ENCODE measurements at regions not wholly inside any gene's neighbourhood (a gene's known extent, or its start where the extent isn't known, plus 50 kb on each side); places are given as distances from the start of the nearest gene placed in this dataset.

GRCh38 chr16:51442141-51442870, 291.2 kb upstream of the SALL1 start:
- DNase-seq = no peak

- no peak for DNase-seq
These were observed 289.2 kb upstream of the SALL1 start for GRCh38 chr16:51440131-51440889.

- no peak for DNase-seq
These were observed 288.2 kb upstream of the SALL1 start for GRCh38 chr16:51439271-51439670.

- no peak for DNase-seq
These were observed 285.7 kb upstream of the SALL1 start for GRCh38 chr16:51436742-51437141.

- no peak for DNase-seq
These were observed 283.6 kb upstream of the SALL1 start for GRCh38 chr16:51434567-51435198.

- no peak for DNase-seq
These were observed 282.5 kb upstream of the SALL1 start for GRCh38 chr16:51433599-51433998.

- no peak for DNase-seq
These were observed 280.6 kb upstream of the SALL1 start for GRCh38 chr16:51431517-51432241.

GRCh38 chr16:51430716-51431369, 279.8 kb upstream of the SALL1 start:
- DNase-seq = no peak

GRCh38 chr16:51429041-51429440, 278.0 kb upstream of the SALL1 start:
- no peak for DNase-seq

- DNase-seq = no peak
These were observed 276.0 kb upstream of the SALL1 start for GRCh38 chr16:51427085-51427484.

- no peak for DNase-seq
These were observed 275.2 kb upstream of the SALL1 start for GRCh38 chr16:51426276-51426675.

- DNase-seq = no peak
These were observed 269.2 kb upstream of the SALL1 start for GRCh38 chr16:51420247-51420646.

GRCh38 chr16:51419768-51420167, 268.7 kb upstream of the SALL1 start:
- DNase-seq = no peak

- no peak for DNase-seq
These were observed 267.2 kb upstream of the SALL1 start for GRCh38 chr16:51418258-51418657.

GRCh38 chr16:51416926-51417325, 265.9 kb upstream of the SALL1 start:
- no peak for DNase-seq

GRCh38 chr16:51410125-51410524, 259.1 kb upstream of the SALL1 start:
- DNase-seq = no peak

- DNase-seq = no peak
These were observed 258.1 kb upstream of the SALL1 start for GRCh38 chr16:51409001-51409675.

- no peak for DNase-seq
These were observed 257.3 kb upstream of the SALL1 start for GRCh38 chr16:51408357-51408756.

- no peak for DNase-seq
These were observed 256.9 kb upstream of the SALL1 start for GRCh38 chr16:51407921-51408320.

- no peak for DNase-seq
These were observed 256.1 kb upstream of the SALL1 start for GRCh38 chr16:51407199-51407598.

- no peak for DNase-seq
These were observed 254.3 kb upstream of the SALL1 start for GRCh38 chr16:51405361-51405760.

- no peak for DNase-seq
These were observed 253.3 kb upstream of the SALL1 start for GRCh38 chr16:51404386-51404785.
